ENCODE measurements at regions not wholly inside any gene's neighbourhood (a gene's known extent, or its start where the extent isn't known, plus 50 kb on each side); places are given as distances from the start of the nearest gene placed in this dataset.

DNA sequence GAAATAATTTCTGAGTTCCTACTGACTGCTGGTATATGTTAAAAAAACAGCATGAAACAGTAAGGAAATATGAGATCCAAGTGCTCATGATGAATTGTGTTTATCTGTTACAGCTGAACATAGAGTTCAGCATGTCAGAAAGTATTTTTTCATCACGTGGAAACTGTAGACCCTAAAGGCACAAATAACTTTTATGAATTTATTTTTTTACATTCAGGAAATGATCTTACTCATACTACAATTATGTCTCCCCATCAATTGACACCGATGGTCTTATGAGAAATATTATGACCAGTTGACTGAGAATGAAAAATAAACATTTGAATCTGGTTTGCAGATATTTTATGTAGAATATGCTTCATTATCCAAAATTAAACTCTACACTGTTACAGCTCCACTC, 283.1 kb upstream of the SPANXN4 start:
- H3K36me3 ChIP-seq (ENCODE audit: control insufficient read depth, insufficient read depth, low read length): no peaks in the 10 kb centered on the region
- no peaks in the 10 kb centered on the region for H3K4me1 ChIP-seq (ENCODE audit: control insufficient read depth, extremely low read depth, insufficient read depth, low read length)
- no peaks in the 10 kb centered on the region for H3K27me3 ChIP-seq (ENCODE audit: control insufficient read depth, insufficient read depth, low read length)
- no peak overlapping the region for H3K27ac ChIP-seq (ENCODE audit: insufficient read depth, low read length)
- H3K79me2 ChIP-seq (ENCODE audit: control insufficient read depth, insufficient read depth, low read length): no peaks in the 10 kb centered on the region
- no peak overlapping the region for H3K9ac ChIP-seq (ENCODE audit: insufficient read depth, low read length)
- no peak for TF ChIP-seq EZH2 (IDR thresholded peaks at IDR 0.05; ENCODE audit: low read length, missing control alignments)
- TF ChIP-seq, protein P1, sequence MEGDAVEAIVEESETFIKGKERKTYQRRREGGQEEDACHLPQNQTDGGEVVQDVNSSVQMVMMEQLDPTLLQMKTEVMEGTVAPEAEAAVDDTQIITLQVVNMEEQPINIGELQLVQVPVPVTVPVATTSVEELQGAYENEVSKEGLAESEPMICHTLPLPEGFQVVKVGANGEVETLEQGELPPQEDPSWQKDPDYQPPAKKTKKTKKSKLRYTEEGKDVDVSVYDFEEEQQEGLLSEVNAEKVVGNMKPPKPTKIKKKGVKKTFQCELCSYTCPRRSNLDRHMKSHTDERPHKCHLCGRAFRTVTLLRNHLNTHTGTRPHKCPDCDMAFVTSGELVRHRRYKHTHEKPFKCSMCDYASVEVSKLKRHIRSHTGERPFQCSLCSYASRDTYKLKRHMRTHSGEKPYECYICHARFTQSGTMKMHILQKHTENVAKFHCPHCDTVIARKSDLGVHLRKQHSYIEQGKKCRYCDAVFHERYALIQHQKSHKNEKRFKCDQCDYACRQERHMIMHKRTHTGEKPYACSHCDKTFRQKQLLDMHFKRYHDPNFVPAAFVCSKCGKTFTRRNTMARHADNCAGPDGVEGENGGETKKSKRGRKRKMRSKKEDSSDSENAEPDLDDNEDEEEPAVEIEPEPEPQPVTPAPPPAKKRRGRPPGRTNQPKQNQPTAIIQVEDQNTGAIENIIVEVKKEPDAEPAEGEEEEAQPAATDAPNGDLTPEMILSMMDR (conservative IDR thresholded peaks at IDR 0.05 in 1 of 2, IDR thresholded peaks at IDR 0.05 in 1 of 2; ENCODE audit: low read depth in 1 of 2, low read length in 2 of 2): no peak
- no peak overlapping the region for H2AFZ ChIP-seq (ENCODE audit: low read length)
- H3K9me3 ChIP-seq (ENCODE audit: control insufficient read depth, insufficient read depth, low read depth, low read length): no peaks in the 10 kb centered on the region
- H3K4me3 ChIP-seq (replicated peaks in 1 of 4; ENCODE audit: control extremely low read depth in 1 of 4, insufficient read depth in 1 of 4, low read depth in 3 of 4, low read length in 4 of 4): no peak overlapping the region
- no peak for DNase-seq (ENCODE audit: low read depth in 2 of 2)
- no peaks in the 10 kb centered on the region for H4K20me1 ChIP-seq (ENCODE audit: control insufficient read depth, extremely low read depth, insufficient read depth, low read length)
- H3K4me2 ChIP-seq (ENCODE audit: extremely low read depth, insufficient read depth, low read length): no peak overlapping the region

DNA sequence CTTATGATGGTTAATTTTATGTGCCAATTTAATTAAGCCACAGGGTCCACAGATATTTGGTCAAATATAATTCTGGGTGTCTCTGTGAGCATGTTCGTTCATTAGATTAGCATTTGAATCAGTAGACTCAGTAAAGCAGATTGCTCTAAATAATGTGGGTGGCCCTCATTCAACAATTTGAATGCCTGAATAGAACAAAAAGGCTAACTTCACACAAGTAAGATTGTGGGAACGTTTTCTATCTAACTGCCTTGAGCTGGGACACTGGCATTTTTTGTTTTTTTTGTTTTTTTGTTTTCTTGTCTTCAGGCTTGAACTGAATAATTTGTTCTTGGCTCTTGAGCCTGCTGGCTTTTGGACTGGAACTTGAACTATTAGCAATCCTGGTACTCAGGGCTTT, 292.4 kb upstream of the SPANXN4 start:
- no peak overlapping the region for H3K27ac ChIP-seq (ENCODE audit: insufficient read depth, low read length)
- no peak overlapping the region for H3K4me3 ChIP-seq (replicated peaks in 1 of 4; ENCODE audit: control extremely low read depth in 1 of 4, insufficient read depth in 1 of 4, low read depth in 3 of 4, low read length in 4 of 4)
- H4K20me1 ChIP-seq (ENCODE audit: control insufficient read depth, extremely low read depth, insufficient read depth, low read length): no peaks in the 10 kb centered on the region
- H3K27me3 ChIP-seq (ENCODE audit: control insufficient read depth, insufficient read depth, low read length): no peaks in the 10 kb centered on the region
- H3K9ac ChIP-seq (ENCODE audit: insufficient read depth, low read length): no peak overlapping the region
- H3K9me3 ChIP-seq (ENCODE audit: control insufficient read depth, insufficient read depth, low read depth, low read length): no peaks in the 10 kb centered on the region
- no peak for TF ChIP-seq EZH2 (IDR thresholded peaks at IDR 0.05; ENCODE audit: low read length, missing control alignments)
- TF ChIP-seq, protein P1 (conservative IDR thresholded peaks at IDR 0.05 in 1 of 2, IDR thresholded peaks at IDR 0.05 in 1 of 2; ENCODE audit: low read depth in 1 of 2, low read length in 2 of 2): no peak
- no peak for DNase-seq (ENCODE audit: low read depth in 2 of 2)
- H2AFZ ChIP-seq (ENCODE audit: low read length): no peak overlapping the region
- no peaks in the 10 kb centered on the region for H3K79me2 ChIP-seq (ENCODE audit: control insufficient read depth, insufficient read depth, low read length)
- H3K4me2 ChIP-seq (ENCODE audit: extremely low read depth, insufficient read depth, low read length): no peak overlapping the region
- no peaks in the 10 kb centered on the region for H3K4me1 ChIP-seq (ENCODE audit: control insufficient read depth, extremely low read depth, insufficient read depth, low read length)
- no peaks in the 10 kb centered on the region for H3K36me3 ChIP-seq (ENCODE audit: control insufficient read depth, insufficient read depth, low read length)

DNA sequence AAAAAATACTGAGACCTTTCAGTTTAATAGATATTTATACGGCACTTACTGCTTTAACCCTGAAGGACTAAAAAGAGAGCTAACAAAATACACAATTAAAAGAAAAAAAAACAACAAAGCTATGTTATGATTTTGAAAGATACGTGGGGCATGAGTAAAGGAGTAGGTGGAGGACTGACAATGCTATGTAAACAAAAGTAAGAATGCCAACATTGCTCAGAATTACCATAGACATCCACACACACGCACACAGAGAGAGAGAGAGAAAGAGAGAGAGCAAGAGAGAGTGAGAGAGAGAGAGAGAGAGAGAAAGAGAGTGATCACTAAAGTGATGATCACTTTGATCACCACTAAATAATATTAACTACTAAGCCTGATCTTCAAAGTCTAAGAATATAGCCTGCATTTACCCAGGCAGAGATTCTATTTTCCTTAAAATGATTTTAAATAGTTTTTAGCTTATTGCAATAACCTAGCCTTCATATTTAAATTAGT, 313.9 kb upstream of the SPANXN4 start:
- Histone ChIP-seq H2AFZ (ENCODE audit: low read length) (no peak overlapping the region), H3K79me2 (ENCODE audit: control insufficient read depth, insufficient read depth, low read length) (no peaks in the 10 kb centered on the region), H3K4me1 (ENCODE audit: control insufficient read depth, extremely low read depth, insufficient read depth, low read length) (no peaks in the 10 kb centered on the region), H3K4me2 (ENCODE audit: extremely low read depth, insufficient read depth, low read length) (no peak overlapping the region), H4K20me1 (ENCODE audit: control insufficient read depth, extremely low read depth, insufficient read depth, low read length) (no peaks in the 10 kb centered on the region), H3K36me3 (ENCODE audit: control insufficient read depth, insufficient read depth, low read length) (no peaks in the 10 kb centered on the region), H3K27me3 (ENCODE audit: control insufficient read depth, insufficient read depth, low read length) (no peaks in the 10 kb centered on the region), H3K9ac (ENCODE audit: insufficient read depth, low read length) (no peak overlapping the region), H3K27ac (ENCODE audit: insufficient read depth, low read length) (no peak overlapping the region), H3K4me3 (replicated peaks in 1 of 4; ENCODE audit: control extremely low read depth in 1 of 4, insufficient read depth in 1 of 4, low read depth in 3 of 4, low read length in 4 of 4) (no peak overlapping the region), H3K9me3 (ENCODE audit: control insufficient read depth, insufficient read depth, low read depth, low read length) (no peaks in the 10 kb centered on the region)
- TF ChIP-seq EZH2 (IDR thresholded peaks at IDR 0.05; ENCODE audit: low read length, missing control alignments): no peak
- TF ChIP-seq, protein P1 (conservative IDR thresholded peaks at IDR 0.05 in 1 of 2, IDR thresholded peaks at IDR 0.05 in 1 of 2; ENCODE audit: low read depth in 1 of 2, low read length in 2 of 2): no peak
- DNase-seq (ENCODE audit: low read depth in 2 of 2): no peak
